ENCODE measurements at regions not wholly inside any gene's neighbourhood (a gene's known extent, or its start where the extent isn't known, plus 50 kb on each side); places are given as distances from the start of the nearest gene placed in this dataset.
"Not testable (repeated sequence)": the region's sequence is repeated elsewhere in the genome, so short reads cannot be mapped to it uniquely, and the experiment has no call there.

GRCh38 chr1:182164273-182164672 is 102.8 kb upstream of the ZNF648 start:
- Mint-ChIP-seq H3K36me3 (peaks cover 3% of the 10 kb centered on the region), H3K4me3 (no peak overlapping the region), H3K27me3 (ENCODE audit: low read depth in 2 of 2) (peaks cover 9 to 22% of the 10 kb centered on the region in 2 donors), H3K9me3 (peaks cover under 1 to 3% of the 10 kb centered on the region in 2 donors), H3K4me1 (no peaks in the 10 kb centered on the region), H3K27ac (no peak overlapping the region)
- TF ChIP-seq CTCF (IDR thresholded peaks at IDR 0.05) = no peak
- ATAC-seq = no peak
- H3K9me3 ChIP-seq (ENCODE audit: control insufficient read depth, insufficient read depth, low read length) = no peaks in the 10 kb centered on the region
- intact Hi-C loops (cut with micrococcal nuclease) = no loop called here
- H3K36me3 ChIP-seq (ENCODE audit: control insufficient read depth, insufficient read depth, low read length) = no peaks in the 10 kb centered on the region
- H3K4me1 ChIP-seq (ENCODE audit: control insufficient read depth, insufficient read depth, low read length) = no peaks in the 10 kb centered on the region
- no peak overlapping the region for H3K4me3 ChIP-seq (ENCODE audit: low read length)
- H3K27me3 ChIP-seq (ENCODE audit: control insufficient read depth, insufficient read depth, low read length) = no peaks in the 10 kb centered on the region
- no peak for DNase-seq
- 100% methylated on average over 2 of the region's 2 CpGs for WGBS (ENCODE audit: insufficient coverage)
- no peak overlapping the region for H3K27ac ChIP-seq (ENCODE audit: low read length)

GRCh38 chr1:182163821-182164223 is 102.3 kb upstream of the ZNF648 start:
- H3K4me1 ChIP-seq (ENCODE audit: control insufficient read depth, insufficient read depth, low read length) = no peaks in the 10 kb centered on the region
- H3K27ac Mint-ChIP-seq = no peak overlapping the region
- no peaks in the 10 kb centered on the region for H3K9me3 ChIP-seq (ENCODE audit: control insufficient read depth, insufficient read depth, low read length)
- H3K36me3 Mint-ChIP-seq = peaks cover 7% of the 10 kb centered on the region
- no peak overlapping the region for H3K4me3 ChIP-seq (ENCODE audit: low read length)
- H3K27me3 Mint-ChIP-seq (ENCODE audit: low read depth in 2 of 2) = peaks cover 6 to 26% of the 10 kb centered on the region in 2 donors
- intact Hi-C loops (cut with micrococcal nuclease) = no loop called here
- no peaks in the 10 kb centered on the region for H3K27me3 ChIP-seq (ENCODE audit: control insufficient read depth, insufficient read depth, low read length)
- no peak overlapping the region for H3K27ac ChIP-seq (ENCODE audit: low read length)
- no peak overlapping the region for H3K4me3 Mint-ChIP-seq
- TF ChIP-seq CTCF (IDR thresholded peaks at IDR 0.05) = no peak
- no peaks in the 10 kb centered on the region for H3K36me3 ChIP-seq (ENCODE audit: control insufficient read depth, insufficient read depth, low read length)
- H3K4me1 Mint-ChIP-seq = no peaks in the 10 kb centered on the region
- no peak for DNase-seq
- ATAC-seq = no peak
- H3K9me3 Mint-ChIP-seq = peaks cover 2 to 3% of the 10 kb centered on the region in 2 donors
- WGBS (ENCODE audit: insufficient coverage) = 93% methylated on average over 5 of the region's 5 CpGs

GRCh38 chr1:182159443-182159842 is 97.9 kb upstream of the ZNF648 start:
- Mint-ChIP-seq H3K27me3 (ENCODE audit: low read depth in 2 of 2) (peaks cover 4 to 31% of the 10 kb centered on the region in 2 donors), H3K9me3 (peaks cover 2 to 3% of the 10 kb centered on the region in 2 donors), H3K4me3 (no peak overlapping the region), H3K27ac (no peak overlapping the region), H3K36me3 (peaks cover 12% of the 10 kb centered on the region), H3K4me1 (no peaks in the 10 kb centered on the region)
- no peak for TF ChIP-seq CTCF (IDR thresholded peaks at IDR 0.05)
- Histone ChIP-seq H3K27ac (ENCODE audit: low read length) (no peak overlapping the region), H3K4me1 (ENCODE audit: control insufficient read depth, insufficient read depth, low read length) (no peaks in the 10 kb centered on the region), H3K36me3 (ENCODE audit: control insufficient read depth, insufficient read depth, low read length) (no peaks in the 10 kb centered on the region), H3K27me3 (ENCODE audit: control insufficient read depth, insufficient read depth, low read length) (no peaks in the 10 kb centered on the region), H3K9me3 (ENCODE audit: control insufficient read depth, insufficient read depth, low read length) (no peaks in the 10 kb centered on the region), H3K4me3 (ENCODE audit: low read length) (no peak overlapping the region)
- ATAC-seq (no peak), DNase-seq (no peak)
- intact Hi-C loops (cut with micrococcal nuclease) = no loop called here

GRCh38 chr1:182157187-182157586 is 95.7 kb upstream of the ZNF648 start:
- Histone ChIP-seq H3K27ac (ENCODE audit: low read length) (no peak overlapping the region), H3K4me1 (ENCODE audit: control insufficient read depth, insufficient read depth, low read length) (no peaks in the 10 kb centered on the region), H3K4me3 (ENCODE audit: low read length) (no peak overlapping the region), H3K36me3 (ENCODE audit: control insufficient read depth, insufficient read depth, low read length) (no peaks in the 10 kb centered on the region), H3K27me3 (ENCODE audit: control insufficient read depth, insufficient read depth, low read length) (no peaks in the 10 kb centered on the region), H3K9me3 (ENCODE audit: control insufficient read depth, insufficient read depth, low read length) (no peaks in the 10 kb centered on the region)
- H3K27me3 Mint-ChIP-seq (ENCODE audit: low read depth in 2 of 2) = peaks cover 4 to 29% of the 10 kb centered on the region in 2 donors
- DNase-seq (no peak), ATAC-seq (no peak)
- H3K36me3 Mint-ChIP-seq = peaks cover 12% of the 10 kb centered on the region
- H3K4me1 Mint-ChIP-seq = no peaks in the 10 kb centered on the region
- no peak for TF ChIP-seq CTCF (IDR thresholded peaks at IDR 0.05)
- intact Hi-C loops (cut with micrococcal nuclease) = no loop called here
- H3K27ac Mint-ChIP-seq = no peak overlapping the region
- H3K9me3 Mint-ChIP-seq = peaks cover 2 to 3% of the 10 kb centered on the region in 2 donors
- 38% methylated on average over 2 of the region's 2 CpGs for WGBS (ENCODE audit: insufficient coverage)
- no peak overlapping the region for H3K4me3 Mint-ChIP-seq

GRCh38 chr1:182154425-182154824 is 92.9 kb upstream of the ZNF648 start:
- DNase-seq; ATAC-seq; H3K27ac Mint-ChIP-seq; H3K9me3 Mint-ChIP-seq; H3K4me3 ChIP-seq (ENCODE audit: low read length); H3K27ac ChIP-seq (ENCODE audit: low read length); H3K9me3 ChIP-seq (ENCODE audit: control insufficient read depth, insufficient read depth, low read length); intact Hi-C loops (cut with micrococcal nuclease); H3K27me3 ChIP-seq (ENCODE audit: control insufficient read depth, insufficient read depth, low read length); H3K4me1 Mint-ChIP-seq; H3K4me1 ChIP-seq (ENCODE audit: control insufficient read depth, insufficient read depth, low read length); H3K4me3 Mint-ChIP-seq; H3K36me3 ChIP-seq (ENCODE audit: control insufficient read depth, insufficient read depth, low read length): not testable (repeated sequence)
- Mint-ChIP-seq H3K27me3 (ENCODE audit: low read depth in 2 of 2) (peaks cover 0 to 24% of the 10 kb centered on the region in 2 donors), H3K36me3 (peaks cover 11% of the 10 kb centered on the region)
- no CpG with 5 or more reads among the region's 1 CpG for WGBS (ENCODE audit: insufficient coverage)
